ENCODE measurements at regions not wholly inside any gene's neighbourhood (a gene's known extent, or its start where the extent isn't known, plus 50 kb on each side); places are given as distances from the start of the nearest gene placed in this dataset.

GRCh38 chr7:155168597-155169480, 98.7 kb downstream of the HTR5A start:
- TF ChIP-seq CTCF (IDR thresholded peaks at IDR 0.05) (no peak), POLR2A (IDR thresholded peaks at IDR 0.05) (no peak)

Measured in Peyer's patch (tissue), 4 donors.